ENCODE measurements at regions not wholly inside any gene's neighbourhood (a gene's known extent, or its start where the extent isn't known, plus 50 kb on each side); places are given as distances from the start of the nearest gene placed in this dataset.

- Histone ChIP-seq H3K79me2 (ENCODE audit: low read depth) (no peaks in the 10 kb centered on the region), H3K4me2 (no peak overlapping the region), H3K9me2 (ENCODE audit: insufficient read depth) (no peaks in the 10 kb centered on the region), H3K4me1 (replicated peaks; ENCODE audit: insufficient read depth) (no peaks in the 10 kb centered on the region), H3F3A (ENCODE audit: insufficient read depth, low read depth) (no peaks in the 10 kb centered on the region), H3K27me3 (ENCODE audit: insufficient read depth, low read depth) (no peaks in the 10 kb centered on the region), H3K36me3 (ENCODE audit: low read depth) (no peaks in the 10 kb centered on the region), H3K27ac (no peak overlapping the region), H3K4me3 (no peak overlapping the region), H3K9me3 (ENCODE audit: insufficient read depth, low read depth) (no peaks in the 10 kb centered on the region), H2AFZ (no peak overlapping the region), H4K20me1 (ENCODE audit: insufficient read depth) (no peaks in the 10 kb centered on the region)
- POLR2A ChIA-PET (ENCODE audit: unreplicated experiment), result no interaction called here
- TF ChIP-seq CTCF (conservative IDR thresholded peaks at IDR 0.05) (no peak), EZH2 (IDR thresholded peaks at IDR 0.05; ENCODE audit: low read depth) (no peak)
- intact Hi-C loops (cut with micrococcal nuclease; ENCODE audit: unreplicated experiment), result no loop called here
- CTCF ChIA-PET, result no interaction called here
- no peak for DNase-seq
- BruUV-seq (replicated peaks), result no TSS peak
Observed at GRCh38 chr12:62014330-62014729, 245.9 kb upstream of the USP15 start.

- no peak for TF ChIP-seq CTCF (conservative IDR thresholded peaks at IDR 0.05)
- no peak for TF ChIP-seq EZH2 (IDR thresholded peaks at IDR 0.05; ENCODE audit: low read depth)
- ChIA-PET POLR2A (ENCODE audit: unreplicated experiment) (no interaction called here), CTCF (no interaction called here)
- Histone ChIP-seq H2AFZ (no peak overlapping the region), H4K20me1 (ENCODE audit: insufficient read depth) (no peaks in the 10 kb centered on the region), H3F3A (ENCODE audit: insufficient read depth, low read depth) (no peaks in the 10 kb centered on the region), H3K36me3 (ENCODE audit: low read depth) (no peaks in the 10 kb centered on the region), H3K4me1 (replicated peaks; ENCODE audit: insufficient read depth) (no peaks in the 10 kb centered on the region), H3K9me3 (ENCODE audit: insufficient read depth, low read depth) (no peaks in the 10 kb centered on the region), H3K79me2 (ENCODE audit: low read depth) (no peaks in the 10 kb centered on the region), H3K27me3 (ENCODE audit: insufficient read depth, low read depth) (no peaks in the 10 kb centered on the region), H3K4me2 (no peak overlapping the region), H3K9me2 (ENCODE audit: insufficient read depth) (no peaks in the 10 kb centered on the region), H3K27ac (no peak overlapping the region), H3K4me3 (no peak overlapping the region)
- DNase-seq, result no peak
- BruUV-seq (replicated peaks), result no TSS peak
- intact Hi-C loops (cut with micrococcal nuclease; ENCODE audit: unreplicated experiment), result no loop called here
Observed at GRCh38 chr12:62016021-62016420, 244.2 kb upstream of the USP15 start.

DNA sequence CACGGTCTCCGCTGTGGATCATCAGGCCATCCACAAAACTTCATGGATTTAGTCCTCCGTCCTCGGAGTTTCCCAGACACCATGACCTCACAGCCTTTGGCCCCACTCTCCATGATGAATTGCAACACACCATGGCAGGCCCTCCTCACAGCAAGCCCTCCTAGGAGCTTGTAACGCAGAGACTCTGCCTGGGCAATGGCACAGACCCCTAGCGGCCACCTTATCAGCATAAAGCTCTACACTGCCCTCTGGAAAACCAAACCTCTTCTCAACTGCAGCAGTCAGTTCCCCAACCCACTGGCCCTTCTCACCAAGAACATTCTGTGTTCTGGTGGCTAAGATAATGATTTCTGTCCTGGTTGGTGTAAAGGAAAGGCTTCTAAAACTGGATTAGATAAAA lies 238.4 kb upstream of the USP15 start:
- no peak for DNase-seq
- H3K4me1 ChIP-seq (replicated peaks; ENCODE audit: insufficient read depth), result no peaks in the 10 kb centered on the region
- H3K27me3 ChIP-seq (ENCODE audit: insufficient read depth, low read depth), result no peaks in the 10 kb centered on the region
- no peaks in the 10 kb centered on the region for H3K9me3 ChIP-seq (ENCODE audit: insufficient read depth, low read depth)
- H2AFZ ChIP-seq, result no peak overlapping the region
- no peak overlapping the region for H3K4me3 ChIP-seq
- H3K36me3 ChIP-seq (ENCODE audit: low read depth), result no peaks in the 10 kb centered on the region
- TF ChIP-seq CTCF (conservative IDR thresholded peaks at IDR 0.05) (no peak), EZH2 (IDR thresholded peaks at IDR 0.05; ENCODE audit: low read depth) (no peak)
- no TSS peak for BruUV-seq (replicated peaks)
- intact Hi-C loops (cut with micrococcal nuclease; ENCODE audit: unreplicated experiment), result no loop called here
- H3K27ac ChIP-seq, result no peak overlapping the region
- ChIA-PET CTCF (no interaction called here), POLR2A (ENCODE audit: unreplicated experiment) (no interaction called here)
- no peaks in the 10 kb centered on the region for H3K9me2 ChIP-seq (ENCODE audit: insufficient read depth)
- no peaks in the 10 kb centered on the region for H3K79me2 ChIP-seq (ENCODE audit: low read depth)
- no peaks in the 10 kb centered on the region for H4K20me1 ChIP-seq (ENCODE audit: insufficient read depth)
- H3F3A ChIP-seq (ENCODE audit: insufficient read depth, low read depth), result no peaks in the 10 kb centered on the region
- no peak overlapping the region for H3K4me2 ChIP-seq
